Activated CD4-positive, alpha-beta T cell treated with anti-CD3 and anti-CD28 coated beads, Interleukin-2, amount 50 U/mL, for 48 hours (primary cell): ENCODE measurements at regions not wholly inside any gene's neighbourhood (a gene's known extent, or its start where the extent isn't known, plus 50 kb on each side); places are given as distances from the start of the nearest gene placed in this dataset.

Experiments
- DNase-seq, 2 experiments: peaks; one replicate each; pipeline ENCODE4 v3.0.0-alpha.2; 2020

GRCh38 chr10:52653263-52653909 is 119.2 kb downstream of the MBL2 start:
- DNase-seq = no peak

- DNase-seq = no peak
These were observed 118.4 kb downstream of the MBL2 start for GRCh38 chr10:52654201-52654600.

DNA sequence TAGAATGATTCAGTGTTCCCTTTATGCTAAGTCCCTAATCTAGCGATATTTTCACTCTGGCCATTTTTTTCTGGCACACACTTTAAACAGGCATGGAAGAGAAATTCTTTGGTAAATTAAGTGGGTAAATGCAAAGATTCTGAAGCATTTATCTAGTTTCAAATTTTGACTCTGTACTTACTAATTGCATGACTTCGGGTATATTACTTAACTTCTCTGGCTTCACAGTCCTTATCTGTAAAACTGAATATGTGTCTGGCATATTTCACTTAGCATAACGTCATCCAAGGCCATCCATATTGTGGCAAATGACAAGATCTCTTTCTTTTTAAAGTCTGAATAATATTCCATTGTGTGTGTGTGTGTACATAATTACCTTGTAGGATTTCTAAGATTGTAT is 114.5 kb downstream of the MBL2 start:
- no peak for DNase-seq

DNA sequence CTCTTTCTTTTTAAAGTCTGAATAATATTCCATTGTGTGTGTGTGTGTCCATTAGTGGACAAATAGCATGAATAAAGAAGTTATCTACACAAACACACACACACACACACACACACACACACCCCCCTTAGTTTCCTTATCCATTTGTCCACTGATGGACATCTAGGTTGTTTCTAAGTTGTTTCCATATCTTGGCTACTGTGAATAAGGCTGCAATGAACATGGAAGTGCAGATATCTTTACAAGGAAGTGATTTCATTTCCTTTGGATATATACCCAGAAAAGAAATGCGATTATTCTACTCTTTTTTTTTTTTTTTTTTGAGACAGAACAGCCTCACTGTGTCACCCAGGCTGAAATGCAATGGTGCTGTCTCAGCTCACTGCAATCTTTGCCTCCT is 113.5 kb downstream of the MBL2 start:
- no peak for DNase-seq

DNA sequence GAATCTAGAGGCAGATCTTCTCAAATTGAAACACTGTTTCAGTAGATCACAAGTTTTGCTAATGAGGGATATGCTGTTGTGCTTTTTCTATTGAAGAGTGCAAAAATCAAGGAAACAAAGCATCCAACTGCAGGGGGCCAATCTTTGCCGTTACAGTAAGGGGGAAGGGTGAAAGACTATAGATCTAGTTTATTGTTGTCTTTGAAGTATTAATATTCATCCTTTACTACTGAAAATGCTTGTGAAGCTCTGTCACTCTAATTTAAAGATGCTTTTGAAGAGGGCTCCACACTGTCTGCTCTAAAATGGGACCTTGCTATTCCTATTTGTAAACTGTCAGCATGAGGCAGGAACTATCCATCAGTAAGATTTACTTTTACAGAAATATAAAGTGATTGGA is 110.3 kb downstream of the MBL2 start:
- DNase-seq = no peak

- no peak for DNase-seq
These were observed 109.4 kb downstream of the MBL2 start for GRCh38 chr10:52663161-52663560.

GRCh38 chr10:52664629-52665028 is 108.0 kb downstream of the MBL2 start:
- no peak for DNase-seq

- DNase-seq = no peak
These were observed 106.8 kb downstream of the MBL2 start for GRCh38 chr10:52665821-52666220.

DNA sequence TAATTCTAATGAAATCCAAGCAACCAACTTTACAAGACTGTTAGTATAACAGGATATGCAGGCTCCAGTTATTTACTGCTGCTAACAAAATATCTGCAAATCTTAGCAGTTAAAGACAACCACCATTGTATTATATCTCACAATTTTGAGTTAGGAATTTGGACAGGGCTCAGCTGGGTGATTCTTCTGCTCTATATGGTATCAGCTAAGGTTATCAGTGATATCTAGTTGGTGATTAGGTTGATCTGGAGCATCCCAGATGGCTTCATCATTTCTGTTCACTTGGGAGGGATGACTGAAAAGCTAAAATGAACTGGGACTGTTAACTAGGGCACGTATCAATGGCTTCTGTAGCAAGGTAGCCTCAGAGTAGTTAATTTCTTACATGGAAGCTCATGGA is 105.7 kb downstream of the MBL2 start:
- DNase-seq = no peak

DNA sequence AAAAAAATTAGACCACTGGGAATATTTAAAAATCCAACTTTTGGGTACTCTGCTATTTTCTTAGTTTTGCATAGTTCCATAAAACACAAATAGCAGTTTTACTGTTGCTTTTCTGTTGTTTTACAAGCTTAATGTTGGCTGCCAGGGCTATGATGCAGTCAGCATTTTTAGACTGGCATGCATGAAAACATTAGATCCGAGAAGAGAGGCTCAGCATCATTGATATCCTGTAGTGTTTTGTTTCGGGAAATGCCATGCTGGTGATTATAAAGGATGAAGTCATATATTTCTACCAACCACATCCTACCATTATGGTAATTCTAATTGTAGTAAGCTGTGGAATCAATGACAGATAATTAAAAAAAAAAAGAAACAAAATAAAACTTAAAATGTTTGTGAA is 104.6 kb downstream of the MBL2 start:
- no peak for DNase-seq

GRCh38 chr10:52672880-52673279 is 99.7 kb downstream of the MBL2 start:
- DNase-seq = no peak

- DNase-seq = no peak
These were observed 99.1 kb downstream of the MBL2 start for GRCh38 chr10:52673468-52673867.

DNA sequence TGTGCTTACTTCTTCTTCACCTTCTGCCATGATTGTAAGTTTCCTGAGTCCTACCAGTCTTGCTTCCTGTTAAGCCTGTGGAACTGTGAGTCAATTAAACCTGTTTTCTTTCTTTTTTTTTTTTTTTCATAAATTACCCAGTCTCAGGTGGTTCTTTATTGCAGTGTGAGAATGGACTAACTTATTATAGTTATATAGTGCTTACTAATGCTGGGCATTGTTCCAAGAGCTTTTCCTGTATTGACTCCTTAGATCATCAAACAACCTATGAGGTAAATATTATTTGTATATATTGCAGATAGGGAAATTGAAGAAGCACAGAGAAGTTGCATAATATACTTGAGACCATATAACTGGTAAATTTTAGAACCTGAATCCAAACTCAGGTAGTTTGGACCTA is 98.1 kb downstream of the MBL2 start:
- no peak for DNase-seq

GRCh38 chr10:52677086-52677485 is 95.5 kb downstream of the MBL2 start:
- no peak for DNase-seq

DNA sequence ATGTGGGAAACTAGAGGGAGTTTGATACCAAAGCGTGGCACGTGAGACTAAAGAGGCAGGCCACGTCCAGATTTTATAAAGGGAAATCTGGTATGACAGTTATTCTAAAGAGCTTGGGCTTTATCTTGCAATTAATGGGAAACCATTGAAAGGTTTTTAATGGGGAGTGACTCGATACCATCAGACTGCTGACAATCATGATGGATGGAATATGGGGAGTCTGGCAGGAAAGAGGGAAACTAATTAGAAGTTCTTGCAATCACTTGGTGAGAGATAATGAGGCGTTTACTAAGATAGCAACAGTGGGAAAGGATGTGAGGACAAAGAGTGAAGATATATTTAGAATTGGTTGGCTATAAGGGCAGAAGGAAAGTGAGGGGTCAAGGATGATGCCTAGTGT is 94.0 kb downstream of the MBL2 start:
- DNase-seq = no peak

DNA sequence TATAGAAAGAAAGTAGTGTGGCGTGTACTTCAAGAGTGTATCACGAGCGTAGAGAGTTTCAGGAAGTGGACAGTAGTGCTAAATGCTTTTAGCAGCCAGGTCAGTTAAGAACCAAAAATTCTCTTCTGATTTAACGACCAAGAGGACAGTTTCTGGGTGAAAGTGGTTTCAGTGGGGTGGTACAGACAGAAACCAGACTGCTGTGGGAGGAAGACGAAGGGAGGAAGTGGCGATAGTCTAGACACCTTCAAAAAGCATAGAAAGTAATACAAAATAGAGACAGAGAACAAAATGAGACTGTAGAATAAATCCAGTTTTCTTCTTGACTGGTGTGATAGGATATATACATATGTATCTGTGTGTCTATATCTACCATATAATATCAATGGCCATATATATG is 93.5 kb downstream of the MBL2 start:
- no peak for DNase-seq

- DNase-seq = no peak
These were observed 89.8 kb downstream of the MBL2 start for GRCh38 chr10:52682766-52683165.

- DNase-seq = no peak
These were observed 88.8 kb downstream of the MBL2 start for GRCh38 chr10:52683776-52684175.

- no peak for DNase-seq
These were observed 83.7 kb downstream of the MBL2 start for GRCh38 chr10:52688899-52689298.

- no peak for DNase-seq
These were observed 76.4 kb downstream of the MBL2 start for GRCh38 chr10:52696232-52696631.

DNA sequence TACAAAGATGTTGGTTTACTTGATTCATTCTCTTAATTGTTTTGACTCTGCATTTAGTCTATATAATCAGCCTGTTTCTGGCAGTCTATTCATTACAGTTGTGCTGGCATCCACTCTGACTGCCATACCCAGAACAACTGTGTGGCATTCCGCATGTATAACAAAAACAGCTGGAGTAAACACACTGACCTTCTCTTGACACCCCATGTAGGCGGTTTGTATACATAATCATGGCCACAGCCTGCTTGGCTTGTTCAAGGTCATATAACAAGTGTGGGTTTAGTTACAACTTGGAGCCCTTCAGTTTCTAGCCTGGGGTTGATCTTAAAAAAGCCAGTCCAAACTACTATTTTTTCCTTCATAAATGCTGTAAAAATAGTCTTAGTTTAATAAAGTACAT is 70.9 kb downstream of the MBL2 start:
- DNase-seq = no peak

DNA sequence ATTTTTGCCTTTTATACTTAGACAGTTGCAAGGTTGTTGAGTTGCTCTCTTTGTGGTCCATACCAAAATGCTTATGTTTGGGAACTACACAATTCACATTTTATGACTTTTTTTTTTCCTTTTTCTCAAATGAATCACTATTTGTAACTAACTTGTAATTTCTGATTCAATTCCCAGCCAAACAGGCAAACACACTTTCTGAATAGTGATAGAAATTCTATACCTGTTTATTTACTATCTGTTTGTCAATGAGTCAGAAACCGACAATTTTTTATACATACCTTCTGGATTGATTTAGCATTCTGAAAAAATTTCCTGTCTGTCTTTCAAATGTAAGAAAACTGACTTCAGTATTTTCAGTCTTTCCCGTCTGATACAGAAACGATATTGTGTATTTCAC is 69.1 kb downstream of the MBL2 start:
- no peak for DNase-seq

DNA sequence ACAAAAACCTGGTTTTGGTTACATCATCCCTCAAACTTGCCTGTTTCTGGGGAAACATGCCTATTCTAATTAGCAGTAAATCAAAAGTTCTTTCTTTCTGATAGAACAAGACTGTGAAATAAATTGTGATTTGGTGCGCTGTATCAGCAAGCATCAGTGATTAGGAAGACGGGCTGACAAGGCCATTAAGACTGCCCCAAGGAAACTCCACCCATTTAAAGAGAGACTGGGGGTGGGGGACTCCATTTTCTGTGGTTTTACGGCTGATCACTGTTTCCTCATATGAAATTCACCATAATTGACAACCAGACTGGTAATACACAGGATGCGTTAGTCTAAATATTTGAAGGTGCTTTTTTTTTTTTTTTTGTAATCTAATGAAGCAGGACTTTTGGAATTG is 68.7 kb downstream of the MBL2 start:
- no peak for DNase-seq

- DNase-seq = no peak
These were observed 66.1 kb downstream of the MBL2 start for GRCh38 chr10:52706332-52707070.
